Testis (tissue), 2 donors: ENCODE measurements at regions not wholly inside any gene's neighbourhood (a gene's known extent, or its start where the extent isn't known, plus 50 kb on each side); places are given as distances from the start of the nearest gene placed in this dataset.

Source experiments
- POLR2A ChIP-seq: fragments of 450-650 bp; IDR thresholded peaks from one replicate; pipeline ENCODE4 v1.6.1; 2017; ENCODE audit warnings: antibody characterized with exemption, mild to moderate bottlenecking, moderate library complexity
- TF ChIP-seq, protein P1 (sequence below), 3 experiments: fragments of 450-650 bp in 2 of 3; fragments of 200-600 bp in 1 of 3; sonication (generic) in 1 of 3; IDR thresholded peaks; one replicate each; pipeline ENCODE4 v1.5.1; 2016 to 2019; ENCODE audit warnings: antibody characterized with exemption in 3 of 3, mild to moderate bottlenecking in 2 of 3, moderate library complexity in 1 of 3

DNA sequence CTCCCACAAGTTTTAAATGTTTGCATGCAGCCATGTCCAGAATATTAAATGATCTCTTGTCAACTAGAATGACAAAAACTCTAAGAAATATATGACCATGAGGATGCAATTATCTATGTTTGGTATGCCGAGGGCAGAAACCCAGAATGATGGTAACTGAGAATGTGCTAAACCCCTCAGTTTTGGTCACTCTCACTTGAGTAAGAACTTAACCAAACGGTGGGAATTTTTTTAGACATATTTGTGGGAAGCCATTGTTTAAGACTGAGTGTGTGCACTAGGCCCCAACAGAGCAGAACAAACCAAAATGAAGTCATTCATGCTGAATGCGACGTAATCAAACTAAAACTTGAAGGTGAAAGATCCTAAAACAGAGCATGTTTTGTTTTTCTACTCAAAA, 1927.9 kb upstream of the SEL1L start:
- TF ChIP-seq, protein P1, sequence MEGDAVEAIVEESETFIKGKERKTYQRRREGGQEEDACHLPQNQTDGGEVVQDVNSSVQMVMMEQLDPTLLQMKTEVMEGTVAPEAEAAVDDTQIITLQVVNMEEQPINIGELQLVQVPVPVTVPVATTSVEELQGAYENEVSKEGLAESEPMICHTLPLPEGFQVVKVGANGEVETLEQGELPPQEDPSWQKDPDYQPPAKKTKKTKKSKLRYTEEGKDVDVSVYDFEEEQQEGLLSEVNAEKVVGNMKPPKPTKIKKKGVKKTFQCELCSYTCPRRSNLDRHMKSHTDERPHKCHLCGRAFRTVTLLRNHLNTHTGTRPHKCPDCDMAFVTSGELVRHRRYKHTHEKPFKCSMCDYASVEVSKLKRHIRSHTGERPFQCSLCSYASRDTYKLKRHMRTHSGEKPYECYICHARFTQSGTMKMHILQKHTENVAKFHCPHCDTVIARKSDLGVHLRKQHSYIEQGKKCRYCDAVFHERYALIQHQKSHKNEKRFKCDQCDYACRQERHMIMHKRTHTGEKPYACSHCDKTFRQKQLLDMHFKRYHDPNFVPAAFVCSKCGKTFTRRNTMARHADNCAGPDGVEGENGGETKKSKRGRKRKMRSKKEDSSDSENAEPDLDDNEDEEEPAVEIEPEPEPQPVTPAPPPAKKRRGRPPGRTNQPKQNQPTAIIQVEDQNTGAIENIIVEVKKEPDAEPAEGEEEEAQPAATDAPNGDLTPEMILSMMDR (IDR thresholded peaks at IDR 0.05): no peak
- no peak for TF ChIP-seq POLR2A
